T-helper 1 cell (primary cell): ENCODE measurements at regions not wholly inside any gene's neighbourhood (a gene's known extent, or its start where the extent isn't known, plus 50 kb on each side); places are given as distances from the start of the nearest gene placed in this dataset.
"Not testable (repeated sequence)": the region's sequence is repeated elsewhere in the genome, so short reads cannot be mapped to it uniquely, and the experiment has no call there.

ENCODE experiments used
- DNase-seq, 5 donors: peaks; one replicate each; pipeline ENCODE4 v3.0.0-alpha.2; 2012 to 2020

DNA sequence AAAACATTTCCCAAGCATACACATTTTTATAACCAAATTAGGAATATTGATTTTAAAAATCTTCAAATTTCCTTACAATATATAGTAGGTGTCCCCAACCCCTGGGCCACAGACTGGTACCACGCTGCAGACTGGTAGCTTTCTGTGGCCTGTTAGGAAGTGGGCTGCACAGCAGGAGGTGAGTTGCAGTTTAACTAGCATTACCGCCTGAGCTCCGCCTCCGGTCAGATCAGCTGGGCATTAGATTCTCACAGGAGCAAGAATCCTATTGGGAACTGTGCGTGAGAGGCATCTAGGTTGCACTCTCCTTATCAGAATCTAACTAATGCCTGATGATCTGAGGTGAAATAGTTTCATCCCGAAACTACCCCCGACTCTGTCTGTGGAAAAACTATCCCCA lies 62.1 kb downstream of the ZWINT start:
- DNase-seq, result no peak

GRCh38 chr10:56296618-56297017 lies 64.4 kb downstream of the ZWINT start:
- DNase-seq, result no peak

GRCh38 chr10:56288403-56288802 lies 72.7 kb downstream of the ZWINT start:
- DNase-seq, result no peak

- no peak for DNase-seq
These were observed 75.0 kb downstream of the ZWINT start for GRCh38 chr10:56286096-56286495.

DNA sequence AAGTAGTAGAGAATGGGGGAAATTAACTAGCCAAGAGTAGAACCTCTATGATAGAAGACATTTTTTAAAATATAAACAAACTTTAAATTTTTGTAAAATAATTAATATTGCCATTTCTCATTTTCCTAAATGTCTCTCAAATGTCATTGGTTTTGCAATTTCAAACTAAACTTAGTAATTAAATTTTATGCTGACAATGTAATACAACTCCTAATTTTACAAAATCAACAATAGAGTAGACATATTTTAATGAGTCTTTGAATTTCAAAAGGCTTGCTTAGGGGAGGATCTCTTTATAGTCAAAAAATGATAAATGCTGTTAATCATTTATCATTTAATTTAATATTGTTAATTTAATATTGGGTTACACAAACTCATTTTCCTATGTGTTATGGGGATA lies 81.8 kb downstream of the ZWINT start:
- no peak for DNase-seq

GRCh38 chr10:56269181-56269580 lies 91.9 kb downstream of the ZWINT start:
- DNase-seq, result no peak

GRCh38 chr10:56266120-56266519 lies 94.9 kb downstream of the ZWINT start:
- DNase-seq, result no peak

DNA sequence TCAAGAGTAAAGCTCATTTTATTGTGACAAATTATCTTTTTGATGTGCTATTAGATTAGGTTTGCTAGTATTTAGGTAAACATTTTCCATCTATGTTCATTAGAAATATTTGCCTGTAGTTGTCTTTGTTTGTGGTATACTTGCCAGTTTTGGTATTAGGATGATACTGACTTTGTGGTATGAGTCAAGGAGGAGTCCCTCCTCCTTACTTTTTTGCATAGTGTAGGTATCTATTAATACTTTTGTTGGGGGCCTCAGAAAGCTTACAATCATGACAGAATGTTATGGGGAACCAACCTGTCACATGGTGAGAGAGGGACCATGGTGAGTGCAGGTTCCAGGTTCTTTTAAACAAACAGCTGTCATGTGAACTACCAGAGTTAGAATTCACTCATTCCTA lies 102.1 kb downstream of the ZWINT start:
- DNase-seq, result no peak

DNA sequence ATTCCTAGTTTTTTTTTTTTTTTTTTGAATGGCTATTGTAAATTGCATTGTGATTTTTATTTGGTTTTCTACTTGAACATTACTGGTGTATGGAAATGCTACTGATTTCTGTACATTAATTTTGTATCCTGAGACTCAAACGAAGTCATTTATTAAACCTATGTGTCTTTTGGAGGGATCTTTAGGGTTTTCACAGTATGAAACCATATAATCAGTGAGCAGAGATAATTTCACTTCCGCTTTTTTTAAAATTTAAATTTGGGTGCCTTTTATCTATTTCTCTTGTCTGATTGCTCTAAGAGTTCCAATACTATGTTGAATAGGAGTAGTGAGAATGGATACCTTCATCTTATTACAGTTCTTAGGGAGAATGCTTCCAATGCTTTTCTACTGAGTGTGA lies 102.7 kb downstream of the ZWINT start:
- DNase-seq, result no peak

GRCh38 chr10:56255298-56255697 lies 105.8 kb downstream of the ZWINT start:
- no peak for DNase-seq

DNA sequence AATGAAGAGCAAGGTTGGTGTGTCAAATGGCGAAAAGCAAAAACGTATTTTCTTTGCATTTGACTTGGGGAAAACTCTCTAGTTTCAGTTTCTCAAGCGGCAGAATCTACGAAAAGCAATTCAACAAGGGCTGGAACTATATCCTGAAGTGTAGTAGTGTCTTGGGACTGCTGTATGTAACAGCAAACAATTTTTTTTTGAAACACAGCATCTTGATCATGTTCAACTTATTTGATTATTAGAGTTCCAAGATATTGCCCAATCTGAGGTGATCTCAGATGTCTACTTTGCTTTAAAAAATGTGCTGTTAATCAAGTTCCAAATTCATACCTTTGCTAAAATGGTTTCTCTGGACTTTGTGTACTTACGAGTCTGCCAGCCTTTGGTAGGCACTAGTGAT lies 120.6 kb downstream of the ZWINT start:
- DNase-seq, result no peak

DNA sequence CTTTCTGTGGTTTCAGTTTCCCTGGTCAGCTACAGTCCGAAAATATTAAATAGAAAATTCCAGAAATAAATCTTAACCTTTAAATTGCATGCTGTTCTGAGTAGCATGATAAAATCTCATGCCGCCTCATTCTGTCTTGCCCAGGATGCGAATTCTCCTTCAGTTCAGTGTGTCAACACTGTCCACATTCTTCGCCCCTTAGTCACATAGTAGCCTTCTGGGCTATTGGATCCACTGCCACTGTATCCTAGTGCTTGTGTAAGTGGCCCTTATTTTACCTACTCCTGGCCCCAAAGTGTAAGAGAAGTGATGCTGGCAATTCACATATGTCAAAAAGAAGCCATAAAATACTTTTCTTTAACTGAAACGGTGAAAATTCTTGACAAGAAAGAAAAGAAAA lies 129.6 kb downstream of the ZWINT start:
- DNase-seq, result no peak

GRCh38 chr10:56222237-56222636 lies 138.8 kb downstream of the ZWINT start:
- DNase-seq, result no peak

DNA sequence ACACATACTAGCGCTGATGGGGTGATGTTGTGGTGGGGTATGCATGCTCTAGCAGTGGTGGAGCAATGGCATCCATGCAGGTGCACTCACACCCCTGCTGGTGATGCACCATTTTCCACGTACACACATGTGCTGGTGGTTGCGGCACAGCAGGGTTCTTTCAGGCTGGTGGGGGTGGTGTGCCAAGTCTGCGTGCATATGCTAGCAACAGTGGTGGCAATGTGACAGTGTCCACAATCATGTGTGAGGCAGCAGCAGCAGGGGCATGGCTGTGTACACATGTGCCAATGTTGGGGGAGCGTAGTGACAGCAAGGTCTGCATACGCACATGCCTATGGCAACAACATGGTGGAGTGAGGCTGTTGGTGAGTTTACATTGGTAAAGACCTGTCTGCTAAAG lies 148.1 kb downstream of the ZWINT start:
- no peak for DNase-seq

DNA sequence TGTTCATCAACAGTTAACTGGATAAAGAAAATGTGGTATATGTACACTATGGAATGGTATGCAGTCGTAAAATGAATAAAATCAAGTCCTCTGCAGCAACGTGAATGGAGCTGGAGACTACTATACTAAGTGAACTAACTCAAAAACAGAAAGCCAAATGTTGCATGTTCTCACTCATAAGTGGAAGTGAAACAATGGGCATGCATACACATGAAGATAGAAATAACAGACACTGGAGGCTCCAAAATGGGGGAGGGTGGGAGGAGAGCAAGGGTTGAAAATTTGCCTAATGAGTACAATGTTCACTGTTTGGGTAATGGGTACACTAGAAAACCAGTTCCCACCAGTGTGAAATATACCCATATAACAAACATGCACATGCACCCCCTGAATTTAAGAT lies 179.5 kb downstream of the ZWINT start:
- DNase-seq, result no peak

GRCh38 chr10:56178210-56178609 lies 182.8 kb downstream of the ZWINT start:
- no peak for DNase-seq

GRCh38 chr10:56155091-56155513 lies 206.0 kb downstream of the ZWINT start:
- DNase-seq, result not testable (repeated sequence)

DNA sequence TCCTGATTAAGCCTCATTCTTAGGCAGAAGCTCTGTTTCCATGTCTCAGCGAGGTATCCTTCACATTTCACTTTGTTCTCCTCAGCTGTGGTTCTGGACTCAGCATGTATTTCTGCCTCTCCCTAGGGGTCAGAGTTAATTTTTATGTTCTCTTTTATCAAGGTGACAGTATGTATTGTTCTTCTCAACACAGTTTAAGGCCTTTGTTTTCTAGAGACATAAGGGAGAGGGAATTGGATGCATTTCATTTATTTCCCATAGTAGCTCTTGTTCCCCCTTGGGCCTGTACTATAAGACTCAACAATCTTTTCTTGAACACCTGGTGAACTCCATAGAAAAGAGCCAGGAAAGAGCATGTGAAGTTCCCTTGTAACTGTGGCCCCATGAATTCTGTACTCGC lies 214.3 kb downstream of the ZWINT start:
- DNase-seq, result no peak

- DNase-seq, result no peak
These were observed 218.8 kb downstream of the ZWINT start for GRCh38 chr10:56142092-56142728.

DNA sequence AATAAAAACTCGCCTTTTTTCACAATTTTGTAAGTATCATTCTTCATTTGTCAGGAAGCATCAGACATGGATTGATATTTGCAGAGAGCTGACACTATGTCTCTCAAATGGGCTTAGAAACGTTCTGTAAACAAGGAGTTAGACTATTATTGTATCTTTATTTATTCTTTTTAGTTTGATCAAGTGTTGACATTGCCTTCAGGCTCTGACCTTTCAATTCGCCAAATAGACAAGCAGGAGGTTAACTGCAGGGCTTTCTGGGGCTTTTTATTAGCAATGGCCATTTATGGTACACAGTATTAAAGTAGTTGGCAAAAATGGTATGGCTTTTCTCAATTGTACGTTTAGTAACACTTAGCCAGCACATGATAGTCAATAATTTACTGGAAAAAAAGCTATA lies 221.7 kb downstream of the ZWINT start:
- no peak for DNase-seq

DNA sequence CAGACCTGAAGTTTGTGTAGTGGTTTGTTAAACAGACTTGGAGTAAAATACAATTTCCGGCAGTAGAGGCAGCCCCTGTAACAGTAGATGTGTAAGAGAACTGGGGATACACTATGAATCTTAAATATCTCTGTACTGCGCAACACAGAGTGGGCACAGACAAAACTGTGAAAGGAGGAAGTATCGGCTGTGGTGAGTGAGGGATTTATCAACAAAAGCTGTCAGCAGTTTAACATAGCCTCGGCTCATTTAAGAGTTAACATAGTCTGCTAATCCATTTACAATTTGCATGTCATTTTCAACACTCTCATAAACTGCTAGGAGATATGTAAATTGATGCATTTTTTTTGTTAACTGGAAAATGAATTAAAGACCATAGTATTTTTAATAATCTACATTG lies 225.2 kb downstream of the ZWINT start:
- no peak for DNase-seq

DNA sequence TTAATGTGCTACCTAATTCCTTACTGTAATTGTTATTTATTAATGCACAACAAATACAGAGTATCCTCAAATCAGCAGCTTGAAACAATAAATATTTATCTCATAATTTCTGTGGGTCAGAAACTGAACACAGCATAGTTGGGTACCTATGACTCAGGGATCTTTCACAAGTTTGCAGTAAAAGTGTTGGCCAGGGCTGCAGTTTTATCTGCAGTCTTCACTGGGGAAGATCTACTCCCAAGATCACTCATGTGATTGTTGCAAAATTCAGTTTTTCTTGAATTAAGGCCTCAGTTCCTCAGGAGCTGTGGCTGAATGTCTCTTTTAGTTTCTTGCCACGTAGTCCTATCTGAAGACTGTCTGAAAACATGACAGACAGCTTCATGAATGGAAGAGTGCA lies 237.8 kb downstream of the ZWINT start:
- no peak for DNase-seq

- no peak for DNase-seq
These were observed 244.4 kb downstream of the ZWINT start for GRCh38 chr10:56116684-56117083.

DNA sequence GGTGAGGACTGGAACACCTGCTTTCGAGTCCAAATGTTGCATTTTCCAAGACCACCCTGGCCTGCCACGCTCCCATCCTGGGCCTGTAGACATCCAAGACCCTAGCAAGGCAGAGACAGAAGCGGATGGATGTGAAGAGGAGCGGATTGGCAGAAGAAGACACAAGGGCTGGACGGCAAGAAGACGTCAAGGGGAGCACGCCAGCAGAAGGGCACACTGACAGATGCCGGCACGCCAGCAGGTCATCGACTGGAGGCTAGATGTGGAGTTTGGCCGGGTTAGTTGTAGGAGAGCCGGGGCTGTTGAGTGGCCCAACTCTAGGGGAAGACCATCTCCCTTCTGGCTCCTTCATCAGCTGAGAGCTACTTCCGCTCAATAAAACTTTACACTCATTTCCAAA lies 251.6 kb downstream of the ZWINT start:
- DNase-seq, result no peak

DNA sequence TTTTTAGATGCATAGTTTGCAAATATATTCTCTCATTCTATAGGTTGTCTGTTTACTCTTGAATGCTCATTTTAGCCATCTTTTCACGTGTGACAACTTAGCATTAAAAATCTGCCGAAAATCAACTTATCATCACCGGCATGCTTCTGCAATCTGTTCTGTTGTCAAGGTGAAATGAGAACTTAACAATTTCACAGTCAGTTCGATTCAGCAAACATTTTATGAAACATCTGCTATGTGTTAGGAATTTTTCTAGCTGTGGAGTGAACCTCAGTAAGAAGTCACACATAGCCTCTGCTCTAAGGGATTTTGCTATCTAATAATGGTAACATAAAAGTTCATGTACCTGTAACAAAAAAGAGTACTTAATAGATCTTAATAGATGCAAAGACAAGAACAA lies 256.1 kb downstream of the ZWINT start:
- DNase-seq, result no peak

DNA sequence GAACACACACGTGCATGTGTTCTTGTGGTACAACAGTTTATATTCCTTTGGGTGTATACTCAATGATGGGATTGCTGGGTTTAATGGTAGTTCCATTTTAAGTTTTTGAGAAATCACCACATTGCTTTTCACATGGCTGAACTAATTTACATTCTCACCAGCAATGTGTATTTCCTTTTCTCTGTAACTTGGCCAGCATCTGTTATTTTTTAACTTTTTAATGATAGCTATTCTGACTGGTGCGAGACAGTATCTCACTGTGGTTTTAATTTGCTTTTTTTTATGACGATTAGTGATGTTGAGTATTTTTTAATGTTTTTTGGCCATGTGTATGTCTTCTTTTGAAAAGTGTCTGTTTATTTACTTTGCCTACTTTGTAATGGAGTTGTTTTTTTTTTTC lies 256.6 kb downstream of the ZWINT start:
- DNase-seq, result no peak
